Kidney (tissue), 13 donors: ENCODE measurements at regions not wholly inside any gene's neighbourhood (a gene's known extent, or its start where the extent isn't known, plus 50 kb on each side); places are given as distances from the start of the nearest gene placed in this dataset.
A peak's percentile ranks its signal among the peaks of the same experiment; 100 is the strongest.

Source experiments
- DNase-seq, 5 donors: peaks; one replicate each; pipeline ENCODE4 v3.0.0-alpha.2; 2013 to 2020
- FAIRE-seq: peaks from 2 replicates; lab custom pipeline; 2012; peaks lifted over from hg19 to GRCh38; lab: Jason Lieb, UNC
- H3K27ac ChIP-seq, 2 donors: one replicate each; pipeline ENCODE4 v1.7.0; 2013; ENCODE audit warnings: low read depth in 2 of 2, low read length in 2 of 2, inconsistent platforms in 1 of 2
- H3K27me3 ChIP-seq: one replicate; pipeline ENCODE4 v1.7.1; 2013; ENCODE audit warnings: low read length, inconsistent platforms; ENCODE audit not compliant: control insufficient read depth, insufficient read depth
- H3K36me3 ChIP-seq, 3 donors: one replicate each; pipeline versions ENCODE4 v1.7.0 to v1.7.1; 2013; ENCODE audit warnings: low read length in 3 of 3, control low read depth in 1 of 3, inconsistent platforms in 1 of 3; ENCODE audit not compliant: insufficient read depth in 3 of 3, control insufficient read depth in 2 of 3
- H3K4me1 ChIP-seq, 3 donors: one replicate each; pipeline versions ENCODE4 v1.7.0 to v1.7.1; 2013; ENCODE audit warnings: low read length in 3 of 3, inconsistent platforms in 1 of 3, low read depth in 1 of 3; ENCODE audit not compliant: control insufficient read depth in 2 of 3, insufficient read depth in 2 of 3
- H3K4me3 ChIP-seq, 3 donors: one replicate each; pipeline versions ENCODE4 v1.7.0 to v1.8.1; 2013; ENCODE audit warnings: low read length in 3 of 3, control low read depth in 1 of 3, inconsistent platforms in 1 of 3
- H3K9ac ChIP-seq, 3 donors: one replicate each; pipeline versions ENCODE4 v1.7.0 to v1.7.1; 2013; ENCODE audit warnings: low read length in 3 of 3, control low read depth in 1 of 3, inconsistent platforms in 1 of 3
- H3K9me3 ChIP-seq, 3 donors: one replicate each; pipeline versions ENCODE4 v1.7.0 to v1.7.1; 2013; ENCODE audit warnings: low read length in 3 of 3, control low read depth in 1 of 3, inconsistent platforms in 1 of 3; ENCODE audit not compliant: control insufficient read depth in 2 of 3, insufficient read depth in 1 of 3
- CTCF ChIP-seq: IDR thresholded peaks from 3 replicates; pipeline ENCODE4 v1.5.1; 2012; ENCODE audit warnings: mild to moderate bottlenecking, moderate library complexity, borderline replicate concordance; ENCODE audit not compliant: insufficient read depth; ENCODE audit errors: extremely low read depth
- intact Hi-C: fragments of 100-400 bp; cut with DNase I; formaldehyde crosslinking; loops from one replicate; pipeline ENCODE4 v1.11.1; 2022
- donor health status: control.
- donor health status: control.
- donor health status: control.
- donor health status: control.
- donor health status: control.
- donor health status: DM: yes; HTN: yes; CAD: no.
- donor health status: Normal renal cell carcinoma (clear cell type).

DNA sequence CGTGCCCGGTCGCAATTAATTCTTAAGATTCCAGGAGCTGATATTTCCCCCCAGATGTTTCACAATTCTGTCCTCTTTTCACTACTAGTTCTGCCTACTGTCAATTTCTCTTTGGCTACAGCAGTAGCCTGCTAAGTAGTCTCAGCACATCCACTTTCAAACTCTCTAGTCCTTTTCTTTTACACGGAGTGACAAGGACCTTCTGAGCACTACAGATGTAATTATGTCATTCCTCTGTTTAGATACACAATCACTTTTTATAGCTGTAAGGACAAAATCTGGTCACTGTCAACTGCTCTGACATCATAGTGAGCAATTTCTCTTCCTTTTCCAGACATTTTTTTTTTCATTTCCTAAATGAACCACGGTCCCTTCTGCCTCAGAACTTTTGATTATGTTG is 421.7 kb upstream of the CHRM3 start:
- H3K36me3 ChIP-seq = no peaks in the 10 kb centered on the region
- intact Hi-C loops = no loop called here
- no peak overlapping the region for H3K27ac ChIP-seq
- H3K4me3 ChIP-seq = no peak overlapping the region
- TF ChIP-seq CTCF = no peak
- DNase-seq (no peak), FAIRE-seq (no peak)
- no peak overlapping the region for H3K9ac ChIP-seq
- no peaks in the 10 kb centered on the region for H3K27me3 ChIP-seq
- no peaks in the 10 kb centered on the region for H3K9me3 ChIP-seq
- H3K4me1 ChIP-seq = no peaks in the 10 kb centered on the region

GRCh38 chr1:238962941-238963340 is 423.4 kb upstream of the CHRM3 start:
- no peak overlapping the region for H3K4me3 ChIP-seq
- intact Hi-C loops = no loop called here
- H3K36me3 ChIP-seq = no peaks in the 10 kb centered on the region
- FAIRE-seq (no peak), DNase-seq (no peak)
- no peak overlapping the region for H3K9ac ChIP-seq
- no peaks in the 10 kb centered on the region for H3K27me3 ChIP-seq
- H3K27ac ChIP-seq = no peak overlapping the region
- H3K9me3 ChIP-seq = no peaks in the 10 kb centered on the region
- no peaks in the 10 kb centered on the region for H3K4me1 ChIP-seq
- TF ChIP-seq CTCF = no peak

DNA sequence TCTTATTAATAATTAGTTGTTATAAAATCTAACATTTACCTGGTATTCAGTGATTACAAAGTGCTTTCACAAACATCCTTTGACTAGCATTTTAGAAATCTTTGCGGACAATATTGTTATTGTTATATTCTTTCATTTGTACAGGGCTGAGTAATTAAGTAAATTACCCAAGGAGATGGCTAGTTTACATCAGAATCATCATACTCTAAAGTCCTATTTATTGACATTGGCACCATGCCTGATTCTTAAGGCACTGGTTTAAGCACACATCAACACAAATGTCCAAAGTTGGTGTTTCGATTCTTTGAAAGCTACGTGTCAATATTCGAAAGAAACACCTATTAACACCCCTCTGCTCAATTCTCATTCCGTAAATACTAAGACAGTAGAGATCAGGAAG is 424.6 kb upstream of the CHRM3 start:
- no peak overlapping the region for H3K27ac ChIP-seq
- H3K9me3 ChIP-seq = no peaks in the 10 kb centered on the region
- no peaks in the 10 kb centered on the region for H3K4me1 ChIP-seq
- no peaks in the 10 kb centered on the region for H3K36me3 ChIP-seq
- FAIRE-seq (no peak), DNase-seq (no peak)
- no peak for TF ChIP-seq CTCF
- intact Hi-C loops = no loop called here
- H3K4me3 ChIP-seq = no peak overlapping the region
- no peaks in the 10 kb centered on the region for H3K27me3 ChIP-seq
- no peak overlapping the region for H3K9ac ChIP-seq

- Histone ChIP-seq H3K4me1 (no peaks in the 10 kb centered on the region), H3K27ac (no peak overlapping the region), H3K27me3 (no peaks in the 10 kb centered on the region), H3K36me3 (no peaks in the 10 kb centered on the region), H3K4me3 (no peak overlapping the region), H3K9me3 (no peaks in the 10 kb centered on the region), H3K9ac (no peak overlapping the region)
- DNase-seq (peak in 2 of 5 donors; percentile 5 to 32), FAIRE-seq (no peak)
- TF ChIP-seq CTCF = no peak
- intact Hi-C loops = no loop called here
These were observed 426.3 kb upstream of the CHRM3 start for GRCh38 chr1:238960071-238960470.
